ENCODE measurements at regions not wholly inside any gene's neighbourhood (a gene's known extent, or its start where the extent isn't known, plus 50 kb on each side); places are given as distances from the start of the nearest gene placed in this dataset.

DNA sequence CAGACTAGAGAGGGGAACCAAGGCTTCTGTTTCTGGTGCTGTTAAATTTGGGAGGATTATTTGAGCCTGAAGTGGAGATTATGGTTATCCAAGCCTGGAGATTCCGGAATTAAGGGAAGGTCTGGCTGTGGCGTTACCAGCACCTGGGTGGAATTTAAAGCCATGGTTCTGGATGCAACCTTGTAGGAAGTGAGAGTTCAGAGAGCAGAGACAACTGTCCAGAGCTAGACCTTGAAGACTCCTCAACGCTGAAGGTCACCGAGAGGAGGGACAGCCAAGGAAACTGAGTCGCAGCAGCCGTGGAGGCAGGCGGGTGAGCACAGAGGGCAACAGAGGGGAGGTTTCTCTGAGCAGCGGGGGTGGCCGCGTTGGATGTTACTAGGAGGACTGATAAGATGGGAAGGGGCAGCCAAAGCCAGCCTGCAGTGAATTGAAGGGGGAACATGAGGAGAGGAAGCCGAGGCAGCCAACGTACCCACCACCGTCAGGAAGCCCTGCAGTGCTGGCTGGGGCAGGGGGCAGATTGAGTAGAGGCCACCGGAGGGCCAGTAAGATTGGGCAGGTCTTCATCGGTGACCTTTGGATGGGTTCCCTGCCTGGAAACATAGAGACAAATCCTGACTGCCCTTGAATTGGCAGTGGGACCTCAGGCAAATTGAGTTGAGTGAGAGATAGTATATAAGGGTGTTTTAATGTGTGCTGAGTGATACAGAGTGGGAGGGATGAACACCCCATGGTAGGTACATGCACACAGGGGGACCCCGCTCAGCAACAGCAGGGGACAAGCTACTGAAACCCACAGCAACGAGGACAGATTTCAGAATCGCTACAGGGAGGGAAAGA, 90.3 kb downstream of the SNX5 start:
- ChIA-PET CTCF (ENCODE audit: partially characterized antibody) (interaction anchor here (0.6 to 1.6 kb wide), 6 partner anchors 12 to 1912 kb away, joined by 3 to 4 read pairs (median 3); no protein-coding TSS in a partner anchor), POLR2A (ENCODE audit: partially characterized antibody) (no interaction called here)
- Histone ChIP-seq H2BK20ac (ENCODE audit: low read length) (0 out of 2 replicates have a peak overlapping the region, but pooled peaks have one; percentile 52), H2BK5ac (ENCODE audit: low read depth, low read length) (no peak overlapping the region), H3K4me1 (replicated peaks in 1 of 4; ENCODE audit: control insufficient read depth in 3 of 4, insufficient read depth in 4 of 4, low read length in 3 of 4) (peaks cover 3 to 20% (median 12%) of the 10 kb centered on the region in 4 experiments), H4K5ac (ENCODE audit: insufficient read length, low read depth, low read length) (no peak overlapping the region), H3K9ac (replicated peaks in 1 of 4; ENCODE audit: extremely low read depth in 1 of 4, low read depth in 3 of 4, low read length in 3 of 4) (no peak overlapping the region), H3K79me2 (ENCODE audit: control insufficient read depth in 1 of 2, insufficient read depth in 2 of 2, low read length in 2 of 2) (no peaks in the 10 kb centered on the region), H4K20me1 (replicated peaks in 1 of 2; ENCODE audit: control insufficient read depth in 1 of 2, insufficient read depth in 2 of 2, low read length in 2 of 2) (no peaks in the 10 kb centered on the region), H3K4me2 (ENCODE audit: insufficient read depth in 1 of 2, low read depth in 2 of 2, low read length in 2 of 2) (no peak overlapping the region), H3K27me3 (replicated peaks in 1 of 4; ENCODE audit: control insufficient read depth in 3 of 4, extremely low read depth in 1 of 4, insufficient read depth in 3 of 4, low read length in 3 of 4) (no peaks in the 10 kb centered on the region), H3K4ac (replicated peaks; ENCODE audit: insufficient read length, low read depth, low read length) (no peak overlapping the region), H3K4me3 (ENCODE audit: extremely low read depth in 1 of 4, insufficient read depth in 2 of 4, low read depth in 3 of 4, low read length in 4 of 4) (no peak overlapping the region), H3K36me3 (ENCODE audit: control insufficient read depth in 2 of 4, insufficient read depth in 4 of 4, low read length in 3 of 4) (no peaks in the 10 kb centered on the region), H3K79me1 (ENCODE audit: low read depth, low read length) (no peaks in the 10 kb centered on the region), H2BK12ac (ENCODE audit: low read depth, low read length) (peak overlapping the region; percentile 33; the same call in 1 of the 2 replicates), H3K18ac (ENCODE audit: extremely low read depth, low read length) (no peak overlapping the region), H2BK120ac (replicated peaks; ENCODE audit: low read depth, low read length) (no peak overlapping the region), H2AFZ (ENCODE audit: low read length) (no peak overlapping the region), H3K23ac (ENCODE audit: insufficient read length) (no peak overlapping the region), H4K8ac (ENCODE audit: extremely low read depth, insufficient read depth, low read length) (no peak overlapping the region), H4K91ac (replicated peaks; ENCODE audit: insufficient read length, low read length) (no peak overlapping the region), H3K23me2 (ENCODE audit: low read depth, low read length) (no peaks in the 10 kb centered on the region), H3K56ac (replicated peaks; ENCODE audit: insufficient read length, low read depth, low read length) (no peak overlapping the region), H2BK15ac (ENCODE audit: low read length) (peak overlapping the region; percentile 31), H2AK5ac (ENCODE audit: low read depth, low read length) (no peak overlapping the region), H3K14ac (ENCODE audit: insufficient read length) (no peak overlapping the region), H3K27ac (ENCODE audit: low read depth, low read length) (no peak overlapping the region), H3K9me3 (ENCODE audit: insufficient read depth in 2 of 2, low read depth in 1 of 2, low read length in 1 of 2) (no peaks in the 10 kb centered on the region)
- FAIRE-seq (no peak), DNase-seq (ENCODE audit: low read depth in 1 of 2, low spot score in 2 of 2) (no peak)
- 92% methylated on average over 18 of the region's 18 CpGs; no CpG with 5 or more reads in 1 of the 2 experiments for WGBS, 2 experiments (ENCODE audit: extremely low coverage in 1 of 2, insufficient coverage in 1 of 2, insufficient read length in 1 of 2, insufficient replicate concordance in 2 of 2, low coverage in 1 of 2, low lambda C conversion rate in 2 of 2, missing lambda C conversion rate in 1 of 2)
- TF ChIP-seq SIX5 (IDR thresholded peaks at IDR 0.05; ENCODE audit: low read depth, low read length) (no peak), HDAC6 (IDR thresholded peaks at IDR 0.05; ENCODE audit: low read depth, low read length) (no peak), CBX5 (IDR thresholded peaks at IDR 0.05; ENCODE audit: low read depth, low read length) (no peak)

Measured in H1 (cell line).